ENCODE measurements at regions not wholly inside any gene's neighbourhood (a gene's known extent, or its start where the extent isn't known, plus 50 kb on each side); places are given as distances from the start of the nearest gene placed in this dataset.

- Histone ChIP-seq H3K79me2 (ENCODE audit: insufficient read depth, low read length) (no peaks in the 10 kb centered on the region), H3F3A (ENCODE audit: insufficient read depth, low read length) (no peaks in the 10 kb centered on the region), H3K9me2 (ENCODE audit: low read depth, low read length) (no peaks in the 10 kb centered on the region), H3K9me3 (ENCODE audit: low read length) (no peaks in the 10 kb centered on the region), H2AFZ (ENCODE audit: low read length) (no peak overlapping the region), H3K27ac (ENCODE audit: low read depth, low read length, poor library complexity, severe bottlenecking) (no peak overlapping the region), H3K36me3 (ENCODE audit: insufficient read depth, low read length) (no peaks in the 10 kb centered on the region), H3K27me3 (ENCODE audit: insufficient read depth, low read length) (no peaks in the 10 kb centered on the region), H3K4me1 (ENCODE audit: insufficient read depth, low read length, severe bottlenecking) (no peaks in the 10 kb centered on the region), H3K9ac (ENCODE audit: low read length) (no peak overlapping the region), H3K4me2 (ENCODE audit: low read length) (no peak overlapping the region), H4K20me1 (ENCODE audit: insufficient read depth, low read length) (no peaks in the 10 kb centered on the region), H3K4me3 (ENCODE audit: low read depth, low read length, poor library complexity, severe bottlenecking) (no peak overlapping the region)
- TF ChIP-seq CTCF (IDR thresholded peaks at IDR 0.05; ENCODE audit: low read length) (no peak), EZH2 (IDR thresholded peaks at IDR 0.05; ENCODE audit: borderline replicate concordance, low read length) (no peak)
Observed at GRCh38 chr4:95651891-95652290, 103.1 kb upstream of the UNC5C start.

GRCh38 chr4:95644417-95644816 lies 95.6 kb upstream of the UNC5C start:
- no peaks in the 10 kb centered on the region for H3F3A ChIP-seq (ENCODE audit: insufficient read depth, low read length)
- no peaks in the 10 kb centered on the region for H3K36me3 ChIP-seq (ENCODE audit: insufficient read depth, low read length)
- H3K27me3 ChIP-seq (ENCODE audit: insufficient read depth, low read length): no peaks in the 10 kb centered on the region
- H3K27ac ChIP-seq (ENCODE audit: low read depth, low read length, poor library complexity, severe bottlenecking): no peak overlapping the region
- H3K9me3 ChIP-seq (ENCODE audit: low read length): no peaks in the 10 kb centered on the region
- H4K20me1 ChIP-seq (ENCODE audit: insufficient read depth, low read length): no peaks in the 10 kb centered on the region
- H3K4me3 ChIP-seq (ENCODE audit: low read depth, low read length, poor library complexity, severe bottlenecking): no peak overlapping the region
- no peaks in the 10 kb centered on the region for H3K79me2 ChIP-seq (ENCODE audit: insufficient read depth, low read length)
- H3K9ac ChIP-seq (ENCODE audit: low read length): no peak overlapping the region
- no peaks in the 10 kb centered on the region for H3K9me2 ChIP-seq (ENCODE audit: low read depth, low read length)
- TF ChIP-seq CTCF (IDR thresholded peaks at IDR 0.05; ENCODE audit: low read length) (no peak), EZH2 (IDR thresholded peaks at IDR 0.05; ENCODE audit: borderline replicate concordance, low read length) (no peak)
- H2AFZ ChIP-seq (ENCODE audit: low read length): no peak overlapping the region
- H3K4me1 ChIP-seq (ENCODE audit: insufficient read depth, low read length, severe bottlenecking): no peaks in the 10 kb centered on the region
- no peak overlapping the region for H3K4me2 ChIP-seq (ENCODE audit: low read length)

GRCh38 chr4:95643627-95644026 lies 94.9 kb upstream of the UNC5C start:
- H3K4me3 ChIP-seq (ENCODE audit: low read depth, low read length, poor library complexity, severe bottlenecking): no peak overlapping the region
- H3K9ac ChIP-seq (ENCODE audit: low read length): no peak overlapping the region
- no peak overlapping the region for H3K27ac ChIP-seq (ENCODE audit: low read depth, low read length, poor library complexity, severe bottlenecking)
- no peaks in the 10 kb centered on the region for H3K27me3 ChIP-seq (ENCODE audit: insufficient read depth, low read length)
- H3K4me2 ChIP-seq (ENCODE audit: low read length): no peak overlapping the region
- no peak for TF ChIP-seq EZH2 (IDR thresholded peaks at IDR 0.05; ENCODE audit: borderline replicate concordance, low read length)
- no peak for TF ChIP-seq CTCF (IDR thresholded peaks at IDR 0.05; ENCODE audit: low read length)
- H4K20me1 ChIP-seq (ENCODE audit: insufficient read depth, low read length): no peaks in the 10 kb centered on the region
- no peaks in the 10 kb centered on the region for H3K36me3 ChIP-seq (ENCODE audit: insufficient read depth, low read length)
- no peak overlapping the region for H2AFZ ChIP-seq (ENCODE audit: low read length)
- no peaks in the 10 kb centered on the region for H3K9me2 ChIP-seq (ENCODE audit: low read depth, low read length)
- H3F3A ChIP-seq (ENCODE audit: insufficient read depth, low read length): no peaks in the 10 kb centered on the region
- H3K9me3 ChIP-seq (ENCODE audit: low read length): no peaks in the 10 kb centered on the region
- H3K4me1 ChIP-seq (ENCODE audit: insufficient read depth, low read length, severe bottlenecking): no peaks in the 10 kb centered on the region
- H3K79me2 ChIP-seq (ENCODE audit: insufficient read depth, low read length): no peaks in the 10 kb centered on the region
